Renal cortex interstitium (tissue), 11 donors: ENCODE measurements at regions not wholly inside any gene's neighbourhood (a gene's known extent, or its start where the extent isn't known, plus 50 kb on each side); places are given as distances from the start of the nearest gene placed in this dataset.

Experiments
- DNase-seq, 11 donors: peaks; one replicate each; pipeline ENCODE4 v3.0.0-alpha.2; 2013; ENCODE audit warnings: low read depth in 9 of 11, low spot score in 4 of 11; ENCODE audit errors: extremely low read depth in 1 of 11

DNA sequence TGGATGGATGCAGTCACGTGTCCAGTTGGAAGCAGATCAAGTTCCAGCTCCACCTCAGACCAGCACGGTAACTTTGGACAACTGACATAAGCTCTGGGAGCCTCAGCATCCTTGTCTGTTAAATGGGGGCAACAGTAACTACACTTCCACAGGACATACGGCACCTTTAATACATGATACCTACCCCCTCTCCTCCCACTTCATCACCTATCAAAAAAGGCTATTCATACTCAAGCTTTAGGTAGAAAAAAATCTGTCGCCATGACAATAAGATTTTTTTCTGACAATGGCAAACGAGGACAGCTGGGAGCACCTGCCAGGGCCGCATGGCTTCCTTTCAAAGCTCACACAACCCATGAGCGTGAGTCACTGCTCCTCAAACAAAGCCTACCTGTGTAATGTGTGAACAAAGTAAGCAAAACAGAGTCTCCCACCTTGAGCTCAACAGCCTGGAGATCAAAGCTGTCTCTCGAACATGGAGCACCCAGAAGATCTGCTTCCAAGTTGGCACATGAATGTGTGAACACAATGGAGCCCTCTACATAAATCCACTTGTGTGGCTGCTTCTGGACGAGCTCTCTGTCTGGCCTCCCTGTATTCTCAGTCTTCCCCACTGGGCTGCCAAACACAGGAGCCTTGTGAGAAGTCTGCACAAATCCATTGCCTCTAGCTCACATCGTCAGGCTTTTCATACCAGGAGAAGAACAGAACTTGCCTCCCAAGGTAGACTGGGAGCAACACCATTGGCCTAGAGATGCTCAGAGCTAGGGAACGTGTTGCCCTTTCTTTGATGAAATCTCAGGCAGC lies 459.7 kb downstream of the SOX9 start:
- DNase-seq: no peak

- DNase-seq: no peak
Observed at GRCh38 chr17:72587156-72587555, 466.3 kb downstream of the SOX9 start.

- DNase-seq: no peak
Observed at GRCh38 chr17:72587773-72588511, 467.1 kb downstream of the SOX9 start.

- no peak for DNase-seq
Observed at GRCh38 chr17:72588561-72588960, 467.7 kb downstream of the SOX9 start.

- DNase-seq: no peak
Observed at GRCh38 chr17:72588961-72589360, 468.1 kb downstream of the SOX9 start.

DNA sequence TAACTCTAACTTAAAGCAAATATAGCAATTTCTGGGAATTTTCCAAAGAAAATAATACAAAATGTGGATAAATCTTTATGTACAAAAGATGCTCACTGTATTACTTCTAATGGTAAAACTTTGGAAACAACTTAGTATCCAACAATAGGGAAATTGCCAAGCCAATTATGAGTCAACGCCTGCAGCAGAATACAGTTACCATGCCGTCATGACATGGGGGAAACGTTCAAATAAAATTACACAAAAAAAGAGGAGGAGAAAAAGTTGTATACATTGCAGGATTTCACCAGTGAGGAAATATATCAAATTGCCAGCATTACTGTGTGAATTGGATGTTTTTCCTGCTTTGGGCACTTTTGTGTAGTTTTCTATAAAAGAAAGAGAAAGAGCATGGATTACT lies 469.6 kb downstream of the SOX9 start:
- no peak for DNase-seq

DNA sequence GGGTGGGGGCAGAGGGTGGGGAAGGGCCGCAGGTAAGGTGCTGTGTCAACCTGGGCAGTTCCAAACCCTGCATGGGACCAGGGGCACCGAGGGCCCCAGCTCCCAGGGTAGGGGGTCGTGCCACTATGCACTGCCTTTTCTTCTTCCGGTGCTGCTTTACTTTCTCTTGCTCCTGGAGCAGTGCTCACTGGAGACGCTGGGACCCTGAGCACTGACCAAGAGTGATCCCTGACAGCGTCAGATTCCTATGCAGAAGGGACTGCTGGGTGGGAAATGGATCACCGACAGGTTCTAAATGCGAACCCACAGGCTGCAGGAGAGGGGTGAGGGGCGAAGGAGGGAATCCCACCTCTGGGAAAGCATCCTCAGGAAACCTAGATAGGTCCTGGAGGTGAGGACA lies 470.1 kb downstream of the SOX9 start:
- DNase-seq: no peak

DNA sequence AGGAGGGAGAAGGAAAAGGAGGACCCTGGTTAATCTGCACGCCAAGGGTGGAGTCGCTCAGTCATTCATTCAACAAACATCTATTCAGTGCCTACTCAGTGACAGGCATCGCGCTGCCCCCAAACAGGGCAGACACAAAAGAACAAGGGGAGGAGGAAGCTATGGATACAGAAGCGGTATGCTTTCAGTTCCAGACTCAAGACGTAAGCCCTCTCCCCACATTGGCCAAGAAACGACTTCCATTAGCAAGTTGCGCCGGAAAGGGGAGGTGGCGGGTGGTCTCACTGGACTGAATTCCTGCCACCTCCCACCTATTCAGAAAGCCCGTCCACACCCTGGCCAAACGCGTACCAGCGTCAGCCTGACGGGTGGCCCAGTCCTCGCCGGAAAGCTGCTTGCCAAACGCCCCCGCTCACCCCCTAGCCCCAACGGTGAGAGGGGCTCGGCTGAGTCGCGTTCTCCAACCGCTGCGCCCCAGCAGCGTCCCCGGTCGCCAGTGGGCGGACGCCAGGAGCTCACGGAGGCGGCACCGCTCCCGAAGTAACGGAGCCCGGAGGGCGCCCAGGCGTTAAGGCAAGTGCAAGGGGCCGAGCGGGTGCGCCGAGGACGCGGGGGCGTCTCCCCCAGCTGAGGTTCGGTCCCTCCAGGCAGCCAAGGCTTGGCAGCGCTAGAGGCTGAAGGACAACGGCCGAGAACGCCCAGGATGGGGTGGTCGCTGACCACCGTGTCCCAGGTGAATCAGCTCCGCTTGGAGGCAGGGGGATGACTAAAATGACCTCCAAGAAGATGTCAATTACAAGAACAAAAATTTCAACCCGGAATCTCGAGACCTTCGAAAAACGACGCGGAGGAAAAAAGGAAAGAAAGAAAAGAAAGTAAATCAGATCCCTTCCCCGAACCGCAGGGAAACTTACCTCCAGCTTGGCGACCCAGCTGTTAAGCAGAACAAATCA lies 470.7 kb downstream of the SOX9 start:
- no peak for DNase-seq

GRCh38 chr17:72592242-72592966 lies 471.6 kb downstream of the SOX9 start:
- DNase-seq: peak in 10 of 11 donors; percentile 65 to 78 (median 76)

GRCh38 chr17:72592967-72593325 lies 472.1 kb downstream of the SOX9 start:
- DNase-seq: no peak

GRCh38 chr17:72594248-72594647 lies 473.4 kb downstream of the SOX9 start:
- DNase-seq: no peak
